ENCODE measurements at regions not wholly inside any gene's neighbourhood (a gene's known extent, or its start where the extent isn't known, plus 50 kb on each side); places are given as distances from the start of the nearest gene placed in this dataset.

GRCh38 chr13:22903301-22903700 is 277.5 kb upstream of the SGCG start:
- ATAC-seq = no peak
- POLR2A ChIA-PET = no interaction called here

GRCh38 chr13:22903925-22904324 is 276.9 kb upstream of the SGCG start:
- ATAC-seq = no peak; the same call in 2 of the 3 replicates
- peak in 2 of 4 experiments; percentile 34 to 41 for DNase-seq (ENCODE audit: extremely low read depth in 1 of 4, low spot score in 3 of 4)
- intact Hi-C loops (cut with micrococcal nuclease) = no loop called here
- Histone ChIP-seq H3K9me3 (replicated peaks; ENCODE audit: control insufficient read depth, insufficient read depth, low read depth, low read length) (no peaks in the 10 kb centered on the region), H3K4me3 (no peak overlapping the region), H4K20me1 (replicated peaks; ENCODE audit: control insufficient read depth, insufficient read depth, low read length) (no peaks in the 10 kb centered on the region), H3K36me3 (ENCODE audit: control insufficient read depth, insufficient read depth, low read length) (no peaks in the 10 kb centered on the region), H3K9ac (ENCODE audit: insufficient read depth in 1 of 2, low read depth in 2 of 2, low read length in 2 of 2) (no peak overlapping the region), H2AFZ (ENCODE audit: low read depth, low read length) (no peak overlapping the region), H3K4me2 (ENCODE audit: insufficient read depth, low read length) (no peak overlapping the region), H3K9me1 (ENCODE audit: control insufficient read depth, insufficient read depth, low read length) (no peaks in the 10 kb centered on the region), H3K27me3 (ENCODE audit: control insufficient read depth in 2 of 2, insufficient read depth in 2 of 2, low read length in 2 of 2) (no peaks in the 10 kb centered on the region), H3K27ac (ENCODE audit: extremely low read depth, low read depth, low read length) (no peak overlapping the region), H3K4me1 (replicated peaks in 1 of 2; ENCODE audit: control insufficient read depth in 2 of 2, insufficient read depth in 2 of 2, low read length in 2 of 2) (no peaks in the 10 kb centered on the region), H3K79me2 (ENCODE audit: control insufficient read depth, insufficient read depth, low read length) (no peaks in the 10 kb centered on the region)
- POLR2A ChIA-PET = no interaction called here
- CTCF ChIA-PET (ENCODE audit: low intra/inter-chr PET ratio) = no interaction called here
- BruUV-seq (replicated peaks) = no TSS peak
- FAIRE-seq = peak; percentile 75
- in situ Hi-C loops (cut with MboI) = no loop called here
- TF ChIP-seq ZNF766 (CRISPR knock-in tag; conservative IDR thresholded peaks at IDR 0.05) (peak; percentile 87), EWSR1 (IDR thresholded peaks at IDR 0.05; ENCODE audit: borderline replicate concordance, low read depth, partially characterized antibody) (no peak), CBFA2T3 (IDR thresholded peaks at IDR 0.05) (peak; percentile 42; the same call in 1 of the 2 replicates)

More at GRCh38 chr13:22903301-22903700, 277.5 kb upstream of the SGCG start:
- no peak overlapping the region for H3K9ac ChIP-seq (ENCODE audit: insufficient read depth in 1 of 2, low read depth in 2 of 2, low read length in 2 of 2)
- CTCF ChIA-PET (ENCODE audit: low intra/inter-chr PET ratio) = no interaction called here
- intact Hi-C loops (cut with micrococcal nuclease) (no loop called here), in situ Hi-C loops (cut with MboI) (no loop called here)
- FAIRE-seq (no peak), DNase-seq (ENCODE audit: extremely low read depth in 1 of 4, low spot score in 3 of 4) (no peak)
- H3K4me2 ChIP-seq (ENCODE audit: insufficient read depth, low read length) = no peak overlapping the region
- H2AFZ ChIP-seq (ENCODE audit: low read depth, low read length) = no peak overlapping the region
- no peaks in the 10 kb centered on the region for H3K36me3 ChIP-seq (ENCODE audit: control insufficient read depth, insufficient read depth, low read length)
- no peaks in the 10 kb centered on the region for H3K9me3 ChIP-seq (replicated peaks; ENCODE audit: control insufficient read depth, insufficient read depth, low read depth, low read length)
- H3K9me1 ChIP-seq (ENCODE audit: control insufficient read depth, insufficient read depth, low read length) = no peaks in the 10 kb centered on the region
- BruUV-seq (replicated peaks) = no TSS peak
- WGBS (ENCODE audit: insufficient coverage, low coverage, missing lambda C conversion rate) = 34% methylated on average over 7 of the region's 10 CpGs
- no peaks in the 10 kb centered on the region for H3K4me1 ChIP-seq (replicated peaks in 1 of 2; ENCODE audit: control insufficient read depth in 2 of 2, insufficient read depth in 2 of 2, low read length in 2 of 2)
- no peaks in the 10 kb centered on the region for H3K79me2 ChIP-seq (ENCODE audit: control insufficient read depth, insufficient read depth, low read length)
- H3K27me3 ChIP-seq (ENCODE audit: control insufficient read depth in 2 of 2, insufficient read depth in 2 of 2, low read length in 2 of 2) = no peaks in the 10 kb centered on the region
- no peak for TF ChIP-seq SMARCA4 (IDR thresholded peaks at IDR 0.05)
- TF ChIP-seq HNRNPL (IDR thresholded peaks at IDR 0.05; ENCODE audit: low read depth, low read length) = no peak
- no peak for TF ChIP-seq NEUROD1 (IDR thresholded peaks at IDR 0.05; ENCODE audit: borderline replicate concordance, low read depth, low read length, partially characterized antibody)
- TF ChIP-seq BDP1 (IDR thresholded peaks at IDR 0.05; ENCODE audit: insufficient read depth, insufficient read length) = no peak
- no peak for TF ChIP-seq KLF1 (tag; IDR thresholded peaks at IDR 0.05)
- no peak for TF ChIP-seq ZNF143 (CRISPR knock-in tag; IDR thresholded peaks at IDR 0.05)
- no peak for TF ChIP-seq ZFP1 (CRISPR knock-in tag; IDR thresholded peaks at IDR 0.05)
- TF ChIP-seq KDM2B (CRISPR knock-in tag; IDR thresholded peaks at IDR 0.05) = no peak
- no peak for TF ChIP-seq ZNF282 (CRISPR knock-in tag; IDR thresholded peaks at IDR 0.05)
- TF ChIP-seq CAMTA2 (CRISPR knock-in tag; conservative IDR thresholded peaks at IDR 0.05) = no peak
- H3K27ac ChIP-seq (ENCODE audit: extremely low read depth, low read depth, low read length) = no peak overlapping the region
- H3K4me3 ChIP-seq = no peak overlapping the region
- no peaks in the 10 kb centered on the region for H4K20me1 ChIP-seq (replicated peaks; ENCODE audit: control insufficient read depth, insufficient read depth, low read length)
